ENCODE measurements at regions not wholly inside any gene's neighbourhood (a gene's known extent, or its start where the extent isn't known, plus 50 kb on each side); places are given as distances from the start of the nearest gene placed in this dataset.

GRCh38 chr10:37473906-37474305, 348.5 kb downstream of the ANKRD30A start:
- TF ChIP-seq CTCF (IDR thresholded peaks at IDR 0.05), result no peak
- TF ChIP-seq POLR2A (IDR thresholded peaks at IDR 0.05), result no peak
